NT2/D1 (cell line): ENCODE measurements at regions not wholly inside any gene's neighbourhood (a gene's known extent, or its start where the extent isn't known, plus 50 kb on each side); places are given as distances from the start of the nearest gene placed in this dataset.

Experiments used
- DNase-seq: peaks from one replicate; pipeline ENCODE4 v3.0.0-alpha.2; 2011; ENCODE audit warnings: low read depth, low spot score
- H3K27me3 ChIP-seq: 2 replicates; pipeline ENCODE4 v1.6.0; 2011; ENCODE audit warnings: mild to moderate bottlenecking; ENCODE audit not compliant: insufficient read length, insufficient read depth
- H3K36me3 ChIP-seq: 2 replicates; pipeline ENCODE4 v1.6.1; 2011; ENCODE audit warnings: mild to moderate bottlenecking, low read length, mixed read lengths; ENCODE audit not compliant: insufficient read depth, insufficient read length
- H3K4me1 ChIP-seq: 2 replicates; pipeline ENCODE4 v1.5.1; 2011; ENCODE audit not compliant: insufficient read depth, insufficient read length
- H3K4me3 ChIP-seq: 2 replicates; pipeline ENCODE4 v1.5.1; 2011; ENCODE audit warnings: low read depth; ENCODE audit not compliant: insufficient read length
- H3K9ac ChIP-seq: 2 replicates; pipeline ENCODE4 v1.6.0; 2011; ENCODE audit warnings: low read depth; ENCODE audit not compliant: insufficient read length
- H3K9me3 ChIP-seq: 2 replicates; pipeline ENCODE4 v1.5.1; 2011; ENCODE audit warnings: mild to moderate bottlenecking, low read length; ENCODE audit not compliant: insufficient read depth
- SUZ12 ChIP-seq: IDR thresholded peaks from 2 replicates; pipeline ENCODE4 v1.6.1; 2011; ENCODE audit not compliant: insufficient read length, insufficient read depth; ENCODE audit errors: extremely low read depth
- YY1 ChIP-seq: IDR thresholded peaks from 2 replicates; pipeline ENCODE4 v1.6.1; 2011; ENCODE audit not compliant: insufficient read length, insufficient read depth
- ZNF274 ChIP-seq: IDR thresholded peaks from 2 replicates; pipeline ENCODE4 v1.6.1; 2011; ENCODE audit warnings: mild to moderate bottlenecking, low read depth, low read length

- no peak for DNase-seq
- TF ChIP-seq ZNF274 (no peak), YY1 (no peak), SUZ12 (no peak)
- Histone ChIP-seq H3K27me3 (no peaks in the 10 kb centered on the region), H3K4me1 (no peaks in the 10 kb centered on the region), H3K36me3 (no peaks in the 10 kb centered on the region), H3K4me3 (no peak overlapping the region), H3K9ac (no peak overlapping the region), H3K9me3 (no peaks in the 10 kb centered on the region)
Observed at GRCh38 chr11:92830377-92831155, 138.9 kb upstream of the MTNR1B start.

GRCh38 chr11:92834296-92835020, 135.0 kb upstream of the MTNR1B start:
- no peak for DNase-seq
- no peak for TF ChIP-seq ZNF274
- no peak for TF ChIP-seq YY1
- TF ChIP-seq SUZ12 = no peak
- Histone ChIP-seq H3K36me3 (no peaks in the 10 kb centered on the region), H3K9me3 (no peaks in the 10 kb centered on the region), H3K9ac (no peak overlapping the region), H3K4me1 (peaks cover 4% of the 10 kb centered on the region), H3K4me3 (no peak overlapping the region), H3K27me3 (no peaks in the 10 kb centered on the region)

GRCh38 chr11:92837595-92837994, 131.9 kb upstream of the MTNR1B start:
- Histone ChIP-seq H3K27me3 (no peaks in the 10 kb centered on the region), H3K36me3 (no peaks in the 10 kb centered on the region), H3K9ac (no peak overlapping the region), H3K4me3 (no peak overlapping the region), H3K9me3 (no peaks in the 10 kb centered on the region), H3K4me1 (peaks cover 4% of the 10 kb centered on the region)
- no peak for DNase-seq
- no peak for TF ChIP-seq YY1
- no peak for TF ChIP-seq SUZ12
- TF ChIP-seq ZNF274 = no peak

- peak; percentile 38 for DNase-seq
- H3K27me3 ChIP-seq = no peaks in the 10 kb centered on the region
- no peaks in the 10 kb centered on the region for H3K36me3 ChIP-seq
- H3K4me1 ChIP-seq = peaks cover 4% of the 10 kb centered on the region
- H3K9ac ChIP-seq = no peak overlapping the region
- no peak for TF ChIP-seq ZNF274
- TF ChIP-seq SUZ12 = no peak
- TF ChIP-seq YY1 = no peak
- no peak overlapping the region for H3K4me3 ChIP-seq
- H3K9me3 ChIP-seq = no peaks in the 10 kb centered on the region
Observed at GRCh38 chr11:92838759-92839310, 130.6 kb upstream of the MTNR1B start.

GRCh38 chr11:92839450-92839849, 130.0 kb upstream of the MTNR1B start:
- H3K9ac ChIP-seq = no peak overlapping the region
- no peak for DNase-seq
- no peaks in the 10 kb centered on the region for H3K9me3 ChIP-seq
- peaks cover 4% of the 10 kb centered on the region for H3K36me3 ChIP-seq
- H3K4me3 ChIP-seq = no peak overlapping the region
- TF ChIP-seq ZNF274 (no peak), YY1 (no peak), SUZ12 (no peak)
- H3K27me3 ChIP-seq = no peaks in the 10 kb centered on the region
- peaks cover 4% of the 10 kb centered on the region for H3K4me1 ChIP-seq

- Histone ChIP-seq H3K36me3 (peaks cover 7% of the 10 kb centered on the region), H3K27me3 (no peaks in the 10 kb centered on the region), H3K4me1 (peaks cover 4% of the 10 kb centered on the region), H3K9ac (no peak overlapping the region), H3K4me3 (no peak overlapping the region), H3K9me3 (no peaks in the 10 kb centered on the region)
- DNase-seq = no peak
- TF ChIP-seq YY1 = no peak
- no peak for TF ChIP-seq ZNF274
- TF ChIP-seq SUZ12 = no peak
Observed at GRCh38 chr11:92841719-92842118, 127.7 kb upstream of the MTNR1B start.

- no peak overlapping the region for H3K4me3 ChIP-seq
- H3K27me3 ChIP-seq = no peaks in the 10 kb centered on the region
- TF ChIP-seq SUZ12 (no peak), YY1 (no peak), ZNF274 (no peak)
- peaks cover 7% of the 10 kb centered on the region for H3K36me3 ChIP-seq
- no peak for DNase-seq
- H3K9ac ChIP-seq = no peak overlapping the region
- H3K4me1 ChIP-seq = peaks cover 2% of the 10 kb centered on the region
- H3K9me3 ChIP-seq = no peaks in the 10 kb centered on the region
Observed at GRCh38 chr11:92843455-92843854, 126.0 kb upstream of the MTNR1B start.
